ENCODE measurements at regions not wholly inside any gene's neighbourhood (a gene's known extent, or its start where the extent isn't known, plus 50 kb on each side); places are given as distances from the start of the nearest gene placed in this dataset.

GRCh38 chr13:76783798-76784197 is 102.4 kb downstream of the KCTD12 start:
- Histone ChIP-seq H3K9me3 (no peaks in the 10 kb centered on the region), H3K36me3 (no peaks in the 10 kb centered on the region), H3K4me1 (ENCODE audit: insufficient read depth) (no peaks in the 10 kb centered on the region), H3K4me3 (no peak overlapping the region), H3K27ac (no peak overlapping the region), H3K27me3 (no peaks in the 10 kb centered on the region)
- TF ChIP-seq POLR2A (IDR thresholded peaks at IDR 0.05) (no peak), EP300 (IDR thresholded peaks at IDR 0.05) (no peak)
- 67 to 97% (median 93%) methylated on average over 3 of the region's 3 CpGs for WGBS, 3 donors
- DNase-seq: no peak
- intact Hi-C loops (cut with DNase I): no loop called here

DNA sequence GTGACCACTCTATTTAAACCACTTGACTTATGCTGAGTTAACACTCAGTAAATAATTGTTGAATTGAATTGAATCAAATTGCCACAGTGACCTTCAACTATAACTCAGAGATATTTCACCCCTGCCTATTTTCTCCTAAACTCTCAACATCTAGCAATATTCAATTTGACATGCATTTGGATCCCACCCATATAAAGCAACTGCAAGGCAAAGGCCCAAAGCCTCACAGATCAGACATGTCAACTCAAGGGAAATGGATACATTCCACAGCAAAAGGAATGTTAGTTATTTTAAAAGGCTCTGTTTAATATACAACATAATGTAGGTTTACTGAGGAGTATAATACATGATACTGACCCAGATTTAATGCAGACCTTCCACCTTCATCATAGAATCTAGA is 107.4 kb downstream of the KCTD12 start:
- Histone ChIP-seq H3K9me3 (no peaks in the 10 kb centered on the region), H3K4me1 (ENCODE audit: insufficient read depth) (no peaks in the 10 kb centered on the region), H3K4me3 (no peak overlapping the region), H3K27me3 (no peaks in the 10 kb centered on the region), H3K27ac (no peak overlapping the region), H3K36me3 (no peaks in the 10 kb centered on the region)
- TF ChIP-seq EP300 (IDR thresholded peaks at IDR 0.05) (no peak), POLR2A (IDR thresholded peaks at IDR 0.05) (no peak)
- TF ChIP-seq, protein P1, sequence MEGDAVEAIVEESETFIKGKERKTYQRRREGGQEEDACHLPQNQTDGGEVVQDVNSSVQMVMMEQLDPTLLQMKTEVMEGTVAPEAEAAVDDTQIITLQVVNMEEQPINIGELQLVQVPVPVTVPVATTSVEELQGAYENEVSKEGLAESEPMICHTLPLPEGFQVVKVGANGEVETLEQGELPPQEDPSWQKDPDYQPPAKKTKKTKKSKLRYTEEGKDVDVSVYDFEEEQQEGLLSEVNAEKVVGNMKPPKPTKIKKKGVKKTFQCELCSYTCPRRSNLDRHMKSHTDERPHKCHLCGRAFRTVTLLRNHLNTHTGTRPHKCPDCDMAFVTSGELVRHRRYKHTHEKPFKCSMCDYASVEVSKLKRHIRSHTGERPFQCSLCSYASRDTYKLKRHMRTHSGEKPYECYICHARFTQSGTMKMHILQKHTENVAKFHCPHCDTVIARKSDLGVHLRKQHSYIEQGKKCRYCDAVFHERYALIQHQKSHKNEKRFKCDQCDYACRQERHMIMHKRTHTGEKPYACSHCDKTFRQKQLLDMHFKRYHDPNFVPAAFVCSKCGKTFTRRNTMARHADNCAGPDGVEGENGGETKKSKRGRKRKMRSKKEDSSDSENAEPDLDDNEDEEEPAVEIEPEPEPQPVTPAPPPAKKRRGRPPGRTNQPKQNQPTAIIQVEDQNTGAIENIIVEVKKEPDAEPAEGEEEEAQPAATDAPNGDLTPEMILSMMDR (IDR thresholded peaks at IDR 0.05): no peak
- intact Hi-C loops (cut with DNase I): no loop called here
- no peak for DNase-seq

DNA sequence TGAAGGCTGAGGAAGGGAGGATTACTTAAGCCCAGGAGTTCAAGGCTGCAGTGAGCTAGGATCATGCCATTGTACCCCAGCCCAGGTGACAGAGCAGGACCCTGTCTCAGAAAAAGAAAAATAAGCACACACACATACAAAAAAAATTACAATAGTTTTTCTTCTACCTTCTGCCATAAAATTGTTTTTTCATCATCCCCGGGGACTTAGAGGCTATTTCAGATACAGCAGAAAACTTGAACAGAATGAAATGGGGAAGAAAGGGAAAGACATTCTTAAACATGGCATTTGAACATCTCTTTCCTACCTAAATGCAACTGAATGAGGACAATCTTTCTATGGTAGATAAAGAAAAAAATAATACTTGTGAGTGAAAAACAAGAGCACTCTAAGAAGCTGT is 109.1 kb downstream of the KCTD12 start:
- no peak overlapping the region for H3K27ac ChIP-seq
- TF ChIP-seq POLR2A (IDR thresholded peaks at IDR 0.05) (no peak), EP300 (IDR thresholded peaks at IDR 0.05) (no peak)
- TF ChIP-seq, protein P1 (IDR thresholded peaks at IDR 0.05): no peak
- H3K27me3 ChIP-seq: no peaks in the 10 kb centered on the region
- no peaks in the 10 kb centered on the region for H3K36me3 ChIP-seq
- H3K4me1 ChIP-seq (ENCODE audit: insufficient read depth): no peaks in the 10 kb centered on the region
- H3K9me3 ChIP-seq: no peaks in the 10 kb centered on the region
- intact Hi-C loops (cut with DNase I): no loop called here
- DNase-seq: no peak
- H3K4me3 ChIP-seq: no peak overlapping the region
- WGBS, 3 donors: 69 to 83% (median 79%) methylated on average over 1 of the region's 1 CpG

DNA sequence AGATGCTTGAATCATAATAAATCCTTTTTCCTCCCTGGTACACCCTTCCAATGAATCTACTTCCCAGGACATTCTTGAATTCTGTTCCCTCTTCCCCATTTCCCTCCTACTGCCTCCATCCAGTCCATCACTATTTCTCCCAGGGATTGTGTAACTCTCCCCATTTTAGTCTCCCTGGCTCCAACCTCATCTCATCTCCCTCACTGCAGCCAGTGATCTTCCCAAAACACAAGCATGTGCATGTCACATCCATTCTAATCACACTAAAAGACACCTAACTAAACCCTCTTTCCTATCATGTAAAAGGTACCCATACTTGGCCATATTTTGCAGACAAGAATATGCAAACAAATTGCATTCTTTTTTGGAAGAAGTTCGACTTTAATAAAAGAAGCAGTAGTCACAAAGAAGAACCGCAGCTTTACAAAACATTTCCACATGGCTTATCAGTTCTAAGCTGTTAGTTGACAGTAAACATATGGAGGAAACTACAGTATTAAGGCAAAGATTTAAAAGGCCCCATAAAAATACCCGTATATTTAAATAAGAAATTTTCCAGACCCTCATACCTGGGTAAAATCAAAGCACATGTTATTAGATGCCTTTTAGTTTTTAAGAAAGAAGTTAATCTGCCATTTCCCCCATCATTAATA is 111.0 kb downstream of the KCTD12 start:
- H3K4me1 ChIP-seq (ENCODE audit: insufficient read depth): no peaks in the 10 kb centered on the region
- H3K9me3 ChIP-seq: no peaks in the 10 kb centered on the region
- DNase-seq: no peak
- no peak overlapping the region for H3K27ac ChIP-seq
- TF ChIP-seq, protein P1 (IDR thresholded peaks at IDR 0.05): no peak
- TF ChIP-seq EP300 (IDR thresholded peaks at IDR 0.05) (no peak), POLR2A (IDR thresholded peaks at IDR 0.05) (no peak)
- 11 to 18% (median 15%) methylated on average over 3 of the region's 3 CpGs for WGBS, 3 donors
- intact Hi-C loops (cut with DNase I): no loop called here
- no peaks in the 10 kb centered on the region for H3K27me3 ChIP-seq
- H3K4me3 ChIP-seq: no peak overlapping the region
- H3K36me3 ChIP-seq: no peaks in the 10 kb centered on the region

DNA sequence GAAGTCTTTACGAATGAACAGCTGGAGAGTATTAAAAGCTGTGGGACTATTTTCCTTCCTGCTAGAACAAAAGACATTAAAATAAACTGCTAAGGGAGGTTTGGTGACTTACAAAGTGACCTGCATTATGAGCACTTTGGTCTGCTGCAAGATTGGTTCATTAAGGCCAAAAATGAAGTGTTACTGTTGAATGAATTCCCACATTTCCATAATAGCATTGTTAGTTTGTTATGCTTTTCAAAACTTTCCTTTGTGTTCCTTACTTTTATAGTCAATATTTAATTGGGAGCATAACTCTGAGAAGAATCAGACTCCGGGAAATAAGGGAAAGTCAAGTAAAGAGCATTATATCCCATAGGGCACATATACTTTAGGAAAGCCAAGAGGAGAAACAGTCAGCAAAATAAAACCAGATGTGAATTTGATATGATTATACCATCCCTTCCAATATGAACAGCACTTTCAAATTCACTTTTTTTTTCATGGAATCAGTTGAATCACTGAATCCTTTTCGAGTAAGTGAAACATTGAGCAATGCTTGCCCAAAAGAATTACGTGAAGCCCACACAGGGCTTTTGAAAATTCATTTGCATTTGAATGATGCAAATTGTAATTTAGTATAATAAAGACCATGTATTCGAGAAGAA is 112.6 kb downstream of the KCTD12 start:
- TF ChIP-seq EP300 (IDR thresholded peaks at IDR 0.05): no peak
- TF ChIP-seq, protein P1 (IDR thresholded peaks at IDR 0.05): no peak
- no peak for TF ChIP-seq POLR2A (IDR thresholded peaks at IDR 0.05)
- no peak for DNase-seq
- no peaks in the 10 kb centered on the region for H3K4me1 ChIP-seq (ENCODE audit: insufficient read depth)
- intact Hi-C loops (cut with DNase I): no loop called here
- no peaks in the 10 kb centered on the region for H3K36me3 ChIP-seq
- no peaks in the 10 kb centered on the region for H3K27me3 ChIP-seq
- 69 to 71% (median 69%) methylated on average over 5 of the region's 5 CpGs for WGBS, 3 donors
- no peak overlapping the region for H3K4me3 ChIP-seq
- H3K9me3 ChIP-seq: no peaks in the 10 kb centered on the region
- H3K27ac ChIP-seq: no peak overlapping the region

Data from ovary (tissue), 7 donors.